C4-2B (cell line): ENCODE measurements at regions not wholly inside any gene's neighbourhood (a gene's known extent, or its start where the extent isn't known, plus 50 kb on each side); places are given as distances from the start of the nearest gene placed in this dataset.
"Not testable (repeated sequence)": the region's sequence is repeated elsewhere in the genome, so short reads cannot be mapped to it uniquely, and the experiment has no call there.

Source experiments
- H3K27ac ChIP-seq: fragments of 450-650 bp; 2 replicates; pipeline ENCODE4 v1.5.1; 2017
- CTCF ChIP-seq: fragments of 450-650 bp; conservative IDR thresholded peaks from 2 replicates; pipeline ENCODE4 v1.5.1; 2017; ENCODE audit warnings: mild to moderate bottlenecking
- ZFX ChIP-seq: fragments of 450-650 bp; IDR thresholded peaks from 2 replicates; pipeline ENCODE4 v1.6.1; 2017

DNA sequence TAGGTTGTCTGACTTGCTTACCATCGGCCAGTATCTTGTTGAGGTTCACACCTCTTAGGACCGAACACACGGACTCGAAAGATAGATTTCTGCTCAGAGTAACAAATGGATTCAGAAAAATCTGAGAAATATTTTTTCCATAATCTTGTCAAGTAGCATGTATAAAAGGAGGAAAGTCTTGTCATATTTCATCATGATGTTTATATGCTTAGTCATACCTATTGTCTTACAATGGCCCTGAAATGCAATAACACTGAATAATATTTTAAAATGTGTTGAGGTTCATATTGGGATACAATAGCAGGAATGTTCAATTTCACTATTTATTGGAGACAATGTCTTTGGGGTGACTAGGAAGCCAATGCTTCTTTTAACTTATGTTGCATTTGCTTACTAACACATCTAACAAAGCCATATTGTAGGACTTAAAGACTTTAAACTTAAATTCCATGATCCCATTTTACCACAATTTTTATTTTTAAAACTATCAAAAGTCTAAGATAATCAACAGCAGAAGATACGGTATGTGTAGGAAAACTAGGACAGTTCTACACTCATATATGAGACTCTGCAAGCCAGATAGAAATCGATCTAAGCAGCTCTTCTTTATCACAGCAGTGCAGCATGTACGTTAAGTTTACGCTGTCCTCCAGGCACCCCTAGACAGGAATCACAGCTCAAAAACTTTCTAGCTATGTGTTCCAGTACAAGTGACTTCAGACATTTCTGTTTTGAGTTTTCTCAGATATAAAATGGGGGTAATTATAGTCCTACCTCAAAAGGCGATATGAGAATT, 135.7 kb upstream of the CAV2 start:
- no peak for TF ChIP-seq CTCF
- TF ChIP-seq ZFX, result no peak
- no peak overlapping the region for H3K27ac ChIP-seq

GRCh38 chr7:116364469-116364868, 135.1 kb upstream of the CAV2 start:
- TF ChIP-seq CTCF (no peak), ZFX (no peak)
- no peak overlapping the region for H3K27ac ChIP-seq

DNA sequence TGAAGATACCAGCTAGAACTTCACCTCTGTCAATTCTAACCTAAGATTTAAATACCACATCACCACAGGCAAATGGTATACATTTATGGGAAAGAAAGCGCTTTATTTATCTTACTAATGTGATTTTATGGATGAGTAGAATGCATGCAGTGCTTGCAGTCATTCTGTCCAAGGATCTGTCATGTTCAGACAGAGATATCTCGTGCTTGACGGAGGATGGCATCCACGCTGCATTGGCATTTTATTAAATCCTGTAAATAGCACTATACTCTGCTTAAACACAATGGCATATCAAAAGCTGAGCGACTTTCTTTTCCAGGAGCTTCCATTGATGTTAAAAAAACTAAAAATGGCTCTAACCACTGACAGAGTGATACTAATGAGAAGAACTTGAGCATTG, 133.7 kb upstream of the CAV2 start:
- no peak for TF ChIP-seq ZFX
- no peak overlapping the region for H3K27ac ChIP-seq

DNA sequence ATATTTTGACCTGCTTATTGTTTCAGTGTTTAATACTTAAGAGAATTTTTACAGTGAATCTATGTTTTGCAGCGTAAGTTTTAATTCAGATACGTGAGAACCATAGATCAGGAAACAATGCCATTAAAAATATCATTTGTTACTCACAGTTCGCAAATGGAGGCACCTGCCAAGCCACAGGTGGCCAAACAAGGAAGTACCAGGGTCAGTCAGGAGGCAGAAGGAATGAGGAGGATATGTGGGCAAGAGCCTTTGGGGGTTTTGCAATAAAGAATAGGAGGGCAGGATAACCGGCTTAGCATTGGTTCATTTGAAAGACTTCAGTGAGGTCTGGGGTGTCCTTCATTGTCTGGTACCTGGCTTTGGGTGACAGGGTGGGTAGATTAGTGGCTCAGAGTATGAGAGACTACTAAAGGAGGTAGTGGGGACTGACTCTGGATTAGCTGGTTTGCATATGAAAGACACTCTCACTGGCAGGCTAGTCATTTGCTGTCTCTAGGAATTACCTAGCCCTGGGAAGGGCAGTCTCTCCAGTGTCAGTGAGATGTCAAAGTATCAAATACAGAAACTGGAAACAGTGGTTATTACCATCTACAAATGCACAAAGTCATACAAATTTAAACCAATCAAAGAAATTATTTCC, 132.2 kb upstream of the CAV2 start:
- no peak overlapping the region for H3K27ac ChIP-seq
- TF ChIP-seq ZFX, result no peak
- TF ChIP-seq CTCF, result no peak

DNA sequence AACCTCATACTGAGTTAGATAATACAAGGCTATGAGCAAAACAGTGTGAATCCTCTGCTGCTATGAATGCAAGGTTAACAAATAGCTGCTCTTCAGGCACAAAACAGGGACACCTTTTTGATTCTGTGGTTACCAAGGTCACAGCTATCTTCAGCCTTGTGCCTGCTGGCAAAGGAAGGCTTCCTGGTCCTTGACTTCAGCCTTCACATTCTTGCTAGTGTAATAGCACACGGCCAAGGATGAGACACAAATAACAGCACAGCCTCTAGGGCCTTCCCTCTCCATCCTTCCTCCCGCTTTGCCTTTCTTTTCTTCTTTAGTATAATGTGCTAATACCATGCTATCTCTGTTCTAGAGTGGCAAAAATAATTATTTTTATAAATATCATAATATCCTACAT, 130.6 kb upstream of the CAV2 start:
- H3K27ac ChIP-seq, result no peak overlapping the region
- TF ChIP-seq ZFX (no peak), CTCF (no peak)

DNA sequence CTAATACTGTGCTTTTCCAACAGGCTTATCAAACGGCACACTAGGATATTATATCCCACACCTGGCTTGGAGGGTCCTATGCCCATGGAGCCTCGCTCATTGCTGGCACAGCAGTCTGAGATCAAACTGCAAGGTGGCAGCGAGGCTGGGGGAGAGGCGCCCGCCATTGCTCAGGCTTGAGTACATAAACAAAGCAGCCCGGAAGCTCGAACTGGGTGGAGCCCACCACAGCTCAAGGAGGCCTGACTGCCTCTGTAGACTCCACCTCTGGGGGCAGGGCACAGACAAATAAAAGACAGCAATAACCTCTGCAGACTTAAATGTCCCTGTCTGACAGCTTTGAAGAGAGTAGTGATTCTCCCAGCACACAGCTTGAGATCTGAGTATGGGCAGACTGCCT, 128.0 kb upstream of the CAV2 start:
- not testable (repeated sequence) for H3K27ac ChIP-seq

DNA sequence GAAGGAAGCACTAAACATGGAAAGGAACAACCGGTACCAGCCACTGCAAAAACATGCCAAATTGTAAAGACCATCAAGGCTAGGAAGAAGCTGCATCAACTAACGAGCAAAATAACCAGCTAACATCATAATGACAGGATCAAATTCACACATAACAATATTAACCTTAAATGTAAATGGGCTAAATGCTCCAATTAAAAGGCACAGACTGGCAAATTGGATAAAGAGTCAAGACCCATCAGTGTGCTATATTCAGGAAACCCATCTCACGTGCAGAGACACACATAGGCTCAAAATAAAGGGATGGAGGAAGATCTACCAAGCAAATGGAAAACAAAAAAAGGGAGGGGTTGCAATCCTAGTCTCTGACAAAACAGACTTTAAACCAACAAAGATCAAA, 126.3 kb upstream of the CAV2 start:
- H3K27ac ChIP-seq, result not testable (repeated sequence)

- no peak overlapping the region for H3K27ac ChIP-seq
- TF ChIP-seq CTCF (no peak), ZFX (no peak)
Measured at GRCh38 chr7:116377721-116378120, 121.8 kb upstream of the CAV2 start.

DNA sequence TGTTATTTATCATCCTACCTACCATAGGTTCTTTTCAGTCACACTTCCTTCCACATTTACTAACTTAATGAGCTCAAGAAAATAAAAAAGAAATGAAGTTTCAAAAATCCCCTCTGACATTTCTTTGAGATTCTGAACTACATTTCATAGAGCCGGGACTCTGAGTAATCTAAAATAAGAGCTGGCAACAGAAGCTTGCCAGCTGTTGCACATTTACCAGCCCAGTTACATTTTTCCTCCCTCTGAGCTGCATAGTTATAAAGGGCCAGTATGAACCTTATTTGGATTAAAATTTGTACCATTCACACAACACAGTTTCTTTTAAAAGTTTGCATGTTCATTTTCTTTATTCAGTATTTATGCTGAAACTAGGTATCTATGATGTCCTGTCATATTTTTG, 119.5 kb upstream of the CAV2 start:
- TF ChIP-seq CTCF (no peak), ZFX (no peak)
- H3K27ac ChIP-seq, result no peak overlapping the region
